NB4 (cell line): ENCODE measurements at regions not wholly inside any gene's neighbourhood (a gene's known extent, or its start where the extent isn't known, plus 50 kb on each side); places are given as distances from the start of the nearest gene placed in this dataset.

Source experiments
- MYC ChIP-seq: IDR thresholded peaks from 2 replicates; pipeline ENCODE4 v1.6.1; 2011; ENCODE audit warnings: low read depth, low read length
- POLR2A ChIP-seq: IDR thresholded peaks from 2 replicates; pipeline ENCODE4 v1.6.1; 2011; ENCODE audit warnings: mild to moderate bottlenecking; ENCODE audit not compliant: insufficient read length; ENCODE audit errors: extremely low read depth
- TF ChIP-seq, protein P1 (sequence below): IDR thresholded peaks from one replicate; pipeline ENCODE4 v1.5.1; 2012; ENCODE audit warnings: low read depth, low read length
- TF ChIP-seq, protein P2 (sequence below): IDR thresholded peaks from 2 replicates; pipeline ENCODE4 v1.6.1; 2011; ENCODE audit warnings: low read depth, low read length

DNA sequence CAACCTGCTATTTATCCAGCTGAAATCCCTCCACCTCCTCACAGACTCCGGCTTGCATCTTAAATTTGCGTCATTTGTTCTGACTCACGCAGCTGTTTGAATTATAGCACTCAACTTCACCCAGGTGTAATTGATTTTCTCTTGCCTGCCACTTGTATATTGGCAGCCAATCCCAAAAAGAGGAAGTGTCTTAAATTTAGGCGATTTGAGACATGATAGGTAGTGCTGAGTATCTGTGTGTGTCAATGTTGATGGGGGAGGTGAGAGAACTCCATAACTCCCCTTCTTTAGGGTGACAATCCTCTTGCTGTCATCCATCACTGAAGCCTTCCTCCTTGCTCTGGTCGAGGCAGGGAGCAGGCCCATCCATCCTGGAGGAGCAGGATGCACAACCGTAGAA is 77.2 kb upstream of the TPRG1 start:
- TF ChIP-seq, protein P1, sequence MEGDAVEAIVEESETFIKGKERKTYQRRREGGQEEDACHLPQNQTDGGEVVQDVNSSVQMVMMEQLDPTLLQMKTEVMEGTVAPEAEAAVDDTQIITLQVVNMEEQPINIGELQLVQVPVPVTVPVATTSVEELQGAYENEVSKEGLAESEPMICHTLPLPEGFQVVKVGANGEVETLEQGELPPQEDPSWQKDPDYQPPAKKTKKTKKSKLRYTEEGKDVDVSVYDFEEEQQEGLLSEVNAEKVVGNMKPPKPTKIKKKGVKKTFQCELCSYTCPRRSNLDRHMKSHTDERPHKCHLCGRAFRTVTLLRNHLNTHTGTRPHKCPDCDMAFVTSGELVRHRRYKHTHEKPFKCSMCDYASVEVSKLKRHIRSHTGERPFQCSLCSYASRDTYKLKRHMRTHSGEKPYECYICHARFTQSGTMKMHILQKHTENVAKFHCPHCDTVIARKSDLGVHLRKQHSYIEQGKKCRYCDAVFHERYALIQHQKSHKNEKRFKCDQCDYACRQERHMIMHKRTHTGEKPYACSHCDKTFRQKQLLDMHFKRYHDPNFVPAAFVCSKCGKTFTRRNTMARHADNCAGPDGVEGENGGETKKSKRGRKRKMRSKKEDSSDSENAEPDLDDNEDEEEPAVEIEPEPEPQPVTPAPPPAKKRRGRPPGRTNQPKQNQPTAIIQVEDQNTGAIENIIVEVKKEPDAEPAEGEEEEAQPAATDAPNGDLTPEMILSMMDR: no peak
- TF ChIP-seq POLR2A: no peak
- TF ChIP-seq, protein P2, sequence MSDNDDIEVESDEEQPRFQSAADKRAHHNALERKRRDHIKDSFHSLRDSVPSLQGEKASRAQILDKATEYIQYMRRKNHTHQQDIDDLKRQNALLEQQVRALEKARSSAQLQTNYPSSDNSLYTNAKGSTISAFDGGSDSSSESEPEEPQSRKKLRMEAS: no peak
- TF ChIP-seq MYC: no peak
